SK-MEL-5 (cell line): ENCODE measurements at regions not wholly inside any gene's neighbourhood (a gene's known extent, or its start where the extent isn't known, plus 50 kb on each side); places are given as distances from the start of the nearest gene placed in this dataset.
A peak's percentile ranks its signal among the peaks of the same experiment; 100 is the strongest.
"Not testable (repeated sequence)": the region's sequence is repeated elsewhere in the genome, so short reads cannot be mapped to it uniquely, and the experiment has no call there.

Experiments
- DNase-seq: peaks from one replicate; pipeline ENCODE4 v3.0.0-alpha.2; 2016; ENCODE audit warnings: low read depth, low spot score
- in situ Hi-C: cut with HindIII; loops from 2 replicates; pipeline ENCODE4 v1.10.0; 2016; ENCODE audit warnings: low sequenced_read_pairs, high pct_unique_total_duplicates, low pct_unique_long_range_greater_than_20kb

DNA sequence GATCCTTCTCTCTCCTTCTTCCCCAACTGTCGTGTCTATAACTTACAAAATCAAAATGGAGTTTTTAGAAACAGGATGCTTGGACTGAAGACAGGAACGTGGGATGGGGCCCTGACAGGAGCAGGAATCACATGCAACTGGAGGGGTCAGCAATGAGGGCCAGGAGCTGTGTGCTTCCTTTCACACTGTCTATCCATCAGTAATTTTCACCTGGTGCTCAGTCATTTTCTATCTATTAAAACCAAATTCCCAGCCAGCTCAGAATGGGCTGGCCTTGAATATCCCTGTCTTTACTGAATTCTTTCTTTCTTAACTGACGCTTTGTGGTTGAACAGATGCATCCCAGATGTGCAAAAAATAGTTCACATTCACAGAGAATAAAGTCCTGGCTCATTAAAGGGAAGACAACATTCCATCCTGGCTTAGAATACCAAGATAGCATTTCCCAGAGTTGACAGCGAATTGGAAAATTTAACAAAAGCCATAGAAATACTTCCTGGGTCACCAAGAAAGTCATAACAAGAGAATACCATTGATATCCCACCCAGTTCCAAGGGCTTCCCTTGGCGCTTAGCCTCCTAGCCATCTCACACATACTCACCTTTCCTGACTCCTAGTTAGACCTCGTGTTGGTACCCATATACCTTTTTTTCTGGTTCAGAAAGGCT lies 588.1 kb downstream of the TTLL7 start:
- in situ Hi-C loops, DNase-seq: not testable (repeated sequence)

GRCh38 chr1:83406693-83407371 lies 592.1 kb downstream of the TTLL7 start:
- in situ Hi-C loops, DNase-seq: not testable (repeated sequence)

GRCh38 chr1:83405789-83406188 lies 593.1 kb downstream of the TTLL7 start:
- in situ Hi-C loops, DNase-seq: not testable (repeated sequence)

DNA sequence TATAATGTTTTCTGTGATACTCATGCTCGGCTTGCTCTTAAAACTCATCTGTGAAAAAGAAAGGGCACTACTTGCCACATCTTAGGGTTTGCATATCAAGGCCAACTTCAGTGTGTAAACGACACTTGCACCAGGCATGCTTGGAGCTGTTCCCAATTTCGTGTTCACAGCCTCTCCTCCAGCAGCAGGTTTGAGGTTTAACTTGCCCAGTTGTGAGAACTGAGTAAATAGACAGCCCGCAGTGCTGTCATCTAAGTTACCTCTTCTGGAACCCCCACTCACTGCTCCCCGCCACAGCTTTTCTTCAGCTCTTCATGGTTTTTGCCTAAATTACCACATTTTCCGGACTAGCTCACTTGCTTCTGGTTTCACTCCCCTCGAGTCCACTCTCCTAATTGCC lies 595.4 kb downstream of the TTLL7 start:
- in situ Hi-C loops, DNase-seq: not testable (repeated sequence)

GRCh38 chr1:83401146-83401545 lies 597.8 kb downstream of the TTLL7 start:
- in situ Hi-C loops, DNase-seq: not testable (repeated sequence)

DNA sequence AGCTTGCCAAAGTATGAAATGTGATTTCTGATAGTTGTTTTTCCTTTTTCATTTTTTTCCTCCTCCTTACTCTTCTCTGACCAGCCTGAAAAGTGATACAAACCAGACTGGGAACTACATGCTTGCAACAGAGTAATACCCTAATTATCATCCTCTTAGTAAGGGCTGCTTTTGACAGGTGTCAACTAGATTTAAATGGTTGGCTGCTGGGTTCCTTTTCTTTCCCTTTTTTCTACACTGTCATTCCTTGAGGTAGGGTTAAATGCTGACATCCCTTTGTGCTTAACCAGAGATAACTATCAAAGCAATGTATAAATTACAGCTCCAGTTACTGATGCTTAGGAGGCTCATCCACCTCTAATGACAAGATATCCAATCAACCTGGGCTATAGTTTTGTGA lies 598.8 kb downstream of the TTLL7 start:
- DNase-seq, in situ Hi-C loops: not testable (repeated sequence)

DNA sequence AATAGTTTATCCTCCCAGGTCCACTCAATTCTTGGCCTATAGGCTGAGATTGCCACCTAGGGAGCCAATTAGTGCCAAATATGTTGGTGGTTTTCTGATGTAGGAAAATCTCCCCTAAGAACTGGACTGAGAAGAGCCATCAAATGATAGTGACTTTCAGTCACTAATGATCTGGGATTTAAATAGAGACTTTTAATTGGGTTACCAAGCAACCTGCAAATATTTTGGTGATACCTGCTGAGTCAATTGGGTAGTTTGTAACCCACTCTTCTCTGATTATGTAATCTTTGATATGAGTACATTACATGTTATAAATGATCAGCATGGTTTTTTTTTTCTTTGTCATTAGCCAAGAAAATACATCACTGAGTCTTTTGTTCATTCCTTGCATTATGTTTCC lies 600.8 kb downstream of the TTLL7 start:
- DNase-seq, in situ Hi-C loops: not testable (repeated sequence)

DNA sequence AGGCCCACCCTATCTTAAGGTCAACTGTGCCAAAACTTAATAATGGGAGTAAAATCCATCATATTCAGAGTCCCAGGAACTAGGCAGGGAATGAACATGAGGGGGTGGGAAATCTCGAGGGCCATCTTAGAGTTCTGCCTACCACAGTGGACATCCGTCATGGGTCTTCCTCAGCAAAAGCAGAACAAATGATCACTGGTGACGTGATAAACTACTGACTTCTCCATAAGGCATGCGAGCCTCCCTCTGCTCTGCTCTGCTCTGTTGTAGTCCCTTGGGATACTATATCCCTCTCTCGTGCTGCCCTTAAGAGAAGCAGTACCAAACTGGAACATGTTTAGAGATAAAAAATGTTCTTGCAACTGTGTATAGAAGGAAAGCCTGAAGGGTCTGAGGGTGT lies 603.8 kb downstream of the TTLL7 start:
- in situ Hi-C loops = not testable (repeated sequence)

GRCh38 chr1:83386946-83387345 lies 612.0 kb downstream of the TTLL7 start:
- in situ Hi-C loops, DNase-seq: not testable (repeated sequence)

More for the DNA sequence above, 603.8 kb downstream of the TTLL7 start:
- DNase-seq = not testable (repeated sequence)

GRCh38 chr1:83383107-83383506 lies 615.8 kb downstream of the TTLL7 start:
- in situ Hi-C loops, DNase-seq: not testable (repeated sequence)

- DNase-seq, in situ Hi-C loops: not testable (repeated sequence)
These were observed 625.9 kb downstream of the TTLL7 start for GRCh38 chr1:83373018-83373417.

GRCh38 chr1:83369853-83370252 lies 629.1 kb downstream of the TTLL7 start:
- DNase-seq, in situ Hi-C loops: not testable (repeated sequence)

- in situ Hi-C loops, DNase-seq: not testable (repeated sequence)
These were observed 633.6 kb downstream of the TTLL7 start for GRCh38 chr1:83365320-83365719.

GRCh38 chr1:83345375-83345774 lies 653.6 kb downstream of the TTLL7 start:
- in situ Hi-C loops, DNase-seq: not testable (repeated sequence)

DNA sequence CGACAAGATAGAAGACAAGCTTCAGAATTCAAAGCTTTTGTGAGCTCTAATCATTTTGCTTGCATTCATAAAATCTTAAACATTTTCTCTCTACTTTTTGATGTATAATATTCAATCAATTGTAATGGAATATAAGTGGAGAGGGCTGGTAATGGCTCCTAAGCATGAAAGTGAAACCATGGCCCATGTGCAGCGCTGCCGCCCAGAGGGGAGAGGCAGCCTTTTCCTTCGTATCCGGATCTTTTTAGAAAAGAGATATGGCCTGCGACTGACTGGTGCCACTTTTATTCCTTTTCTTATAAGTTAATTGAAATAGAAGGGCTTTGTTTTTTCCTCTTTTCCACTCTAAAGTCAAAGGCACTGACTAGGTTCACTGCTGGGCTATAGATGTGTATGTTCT lies 655.2 kb downstream of the TTLL7 start:
- in situ Hi-C loops = not testable (repeated sequence)
- peak; percentile 2 for DNase-seq

- DNase-seq, in situ Hi-C loops: not testable (repeated sequence)
These were observed 655.9 kb downstream of the TTLL7 start for GRCh38 chr1:83342995-83343394.

DNA sequence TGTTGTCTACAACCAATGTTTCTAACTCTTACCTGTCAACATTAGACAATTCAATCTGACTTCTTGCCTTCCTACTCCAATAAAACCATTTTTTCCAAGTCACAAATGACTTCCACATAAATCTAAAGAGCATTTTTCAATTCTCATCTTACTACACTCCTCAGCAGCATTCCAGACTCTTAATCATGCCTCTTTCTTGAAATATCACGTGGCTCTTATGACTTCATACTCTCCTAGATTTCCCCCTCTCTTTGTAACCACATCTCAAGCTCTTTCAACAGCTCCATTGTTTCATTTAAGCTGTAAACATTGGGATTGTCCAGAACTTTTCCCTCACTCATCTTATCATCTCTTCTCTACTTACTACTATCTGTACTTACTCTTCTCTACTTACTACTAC lies 666.6 kb downstream of the TTLL7 start:
- in situ Hi-C loops = not testable (repeated sequence)

DNA sequence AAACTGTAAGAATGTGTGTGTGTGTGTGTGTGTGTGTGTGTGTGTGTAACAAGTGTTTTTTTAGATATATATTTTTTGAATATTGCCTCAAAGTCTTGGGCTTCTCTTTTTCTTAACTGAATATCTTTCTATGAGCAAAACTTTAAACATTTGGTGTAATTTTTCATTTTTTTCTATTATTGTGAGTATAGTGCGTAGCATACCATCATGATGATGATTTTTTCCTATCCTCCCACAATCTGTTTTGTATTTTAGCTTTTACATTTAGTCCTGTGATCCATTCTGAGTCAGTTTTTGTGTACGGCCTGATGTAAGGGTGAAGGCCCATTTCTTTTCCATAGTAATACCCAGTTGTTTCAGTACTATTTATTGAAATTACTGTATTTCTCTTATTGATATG lies 680.6 kb downstream of the TTLL7 start:
- in situ Hi-C loops = no loop called here
- DNase-seq = no peak

More for the DNA sequence above, 666.6 kb downstream of the TTLL7 start:
- not testable (repeated sequence) for DNase-seq

- in situ Hi-C loops, DNase-seq: not testable (repeated sequence)
These were observed 683.5 kb downstream of the TTLL7 start for GRCh38 chr1:83315446-83315845.
